NCI-H1105 treated with DMSO at 0.1 percent for 48 hours (cell line): ENCODE measurements at regions not wholly inside any gene's neighbourhood (a gene's known extent, or its start where the extent isn't known, plus 50 kb on each side); places are given as distances from the start of the nearest gene placed in this dataset.
"Not testable (repeated sequence)": the region's sequence is repeated elsewhere in the genome, so short reads cannot be mapped to it uniquely, and the experiment has no call there.

Experiments used
- DNase-seq: peaks from one replicate; lab custom pipeline; 2025; lab: John Stamatoyannopoulos, UW

DNA sequence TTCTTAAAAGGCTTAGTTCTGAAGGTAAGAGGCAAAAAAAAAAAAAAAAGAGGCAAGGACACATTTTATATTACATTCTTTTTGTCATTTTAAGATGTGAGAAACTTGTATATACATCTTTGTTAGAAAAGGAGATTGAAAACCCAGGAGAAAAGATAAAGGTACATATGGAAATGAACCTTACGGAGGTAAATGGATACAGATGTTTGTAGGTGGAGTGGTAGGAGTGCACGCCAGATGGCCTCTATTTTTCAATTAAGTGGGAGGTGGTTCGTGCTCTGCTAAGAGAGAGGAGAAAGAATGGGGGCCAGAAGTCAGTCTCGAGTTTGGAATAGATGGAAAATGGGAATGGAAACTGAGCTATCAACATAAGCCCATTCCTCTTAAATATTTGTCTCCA is 622.5 kb upstream of the GHITM start:
- DNase-seq = no peak

DNA sequence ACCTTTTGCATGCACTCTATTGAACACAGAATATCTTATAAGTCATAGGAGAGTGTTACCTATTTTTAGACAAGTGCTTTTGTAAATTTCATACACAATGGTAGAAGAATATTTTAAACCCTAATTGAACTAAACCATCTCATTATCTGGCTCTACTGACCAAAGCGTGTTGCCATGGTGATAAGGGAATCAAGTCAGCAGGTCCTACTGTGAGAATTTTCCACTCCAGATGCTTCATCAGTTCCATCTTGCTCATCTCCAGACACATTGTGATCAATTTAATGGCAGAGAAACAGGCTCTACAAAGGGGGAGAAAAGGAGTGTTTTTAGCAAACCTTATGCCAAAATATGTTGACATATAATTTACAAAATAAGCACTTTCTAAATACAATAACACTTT is 621.9 kb upstream of the GHITM start:
- DNase-seq = no peak

DNA sequence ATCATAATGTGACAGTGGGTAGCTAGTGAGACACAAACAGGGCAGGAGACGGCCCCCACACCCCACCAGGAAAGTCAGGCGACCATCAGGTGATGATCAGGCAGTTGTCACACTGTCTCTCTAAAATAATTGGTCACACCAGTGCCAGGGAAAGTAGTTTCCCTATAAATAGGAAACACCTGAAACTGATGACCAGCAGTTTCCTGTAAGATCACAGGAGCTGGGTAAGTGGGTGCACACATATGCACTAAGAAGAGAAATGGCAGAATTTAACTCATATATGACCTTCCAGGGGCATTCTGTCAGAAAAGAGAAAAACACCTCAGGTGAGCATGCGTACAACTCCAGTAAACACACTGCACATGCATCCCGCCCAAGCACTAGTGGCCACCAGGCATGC is 620.5 kb upstream of the GHITM start:
- DNase-seq = no peak

DNA sequence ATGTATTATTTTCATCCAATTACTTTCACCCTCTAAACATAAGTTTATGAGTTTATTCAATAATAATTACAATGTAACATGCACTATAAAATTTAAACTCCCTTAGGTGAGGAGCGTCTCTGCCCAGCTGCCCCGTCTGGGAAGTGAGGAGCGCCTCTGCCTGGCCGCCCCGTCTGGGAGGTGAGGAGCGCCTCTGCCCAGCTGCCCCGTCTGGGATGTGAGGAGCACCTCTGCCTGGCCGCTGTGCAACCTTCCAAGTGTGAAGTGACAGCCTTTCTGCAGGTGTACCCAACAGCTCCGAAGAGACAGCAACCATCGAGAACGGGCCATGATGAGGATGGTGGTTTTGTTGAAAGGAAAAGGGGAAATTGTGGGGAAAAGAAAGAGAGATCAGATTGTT is 618.9 kb upstream of the GHITM start:
- not testable (repeated sequence) for DNase-seq

DNA sequence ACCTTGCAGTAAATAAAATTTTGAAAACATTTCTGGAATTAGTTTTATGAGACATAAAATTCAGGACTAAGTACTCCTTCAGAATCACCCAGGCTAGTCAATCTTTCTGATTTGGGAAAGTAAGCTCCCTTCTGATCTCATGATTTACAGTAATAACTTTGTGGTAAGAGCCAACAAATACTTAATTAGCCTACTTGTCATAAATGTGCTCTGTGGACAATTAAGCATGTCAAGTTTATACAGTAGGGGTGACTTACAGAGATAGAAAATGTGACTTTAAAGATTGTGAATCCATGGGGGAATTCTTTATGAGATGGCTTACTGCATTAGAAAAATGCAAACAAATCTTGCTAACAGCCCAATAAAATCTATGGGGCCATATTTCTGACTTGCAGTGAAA is 616.9 kb upstream of the GHITM start:
- no peak for DNase-seq

DNA sequence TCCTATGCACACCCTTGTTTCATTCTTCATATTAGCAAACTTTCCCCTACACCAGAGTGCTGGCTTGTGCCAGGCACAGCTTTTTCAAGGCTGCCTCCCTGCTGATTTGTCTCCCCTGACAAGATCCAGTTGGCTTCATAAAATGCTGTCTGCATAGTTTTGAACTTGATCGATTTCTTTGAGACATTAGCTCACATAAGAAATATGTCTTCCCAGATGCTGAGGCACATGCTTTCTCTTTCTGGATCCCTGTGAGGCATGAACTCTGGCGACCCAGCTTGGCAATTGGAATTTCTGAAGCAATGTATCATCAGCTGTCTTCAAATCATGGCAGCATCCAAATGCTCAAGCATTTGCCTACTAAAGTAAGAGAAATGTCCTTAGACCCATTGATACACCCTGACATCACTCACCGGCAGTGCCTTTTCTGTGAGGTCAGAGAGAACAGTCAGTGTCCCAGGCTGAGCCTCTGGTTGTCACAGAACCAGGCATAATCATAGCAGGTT is 616.4 kb upstream of the GHITM start:
- no peak for DNase-seq

DNA sequence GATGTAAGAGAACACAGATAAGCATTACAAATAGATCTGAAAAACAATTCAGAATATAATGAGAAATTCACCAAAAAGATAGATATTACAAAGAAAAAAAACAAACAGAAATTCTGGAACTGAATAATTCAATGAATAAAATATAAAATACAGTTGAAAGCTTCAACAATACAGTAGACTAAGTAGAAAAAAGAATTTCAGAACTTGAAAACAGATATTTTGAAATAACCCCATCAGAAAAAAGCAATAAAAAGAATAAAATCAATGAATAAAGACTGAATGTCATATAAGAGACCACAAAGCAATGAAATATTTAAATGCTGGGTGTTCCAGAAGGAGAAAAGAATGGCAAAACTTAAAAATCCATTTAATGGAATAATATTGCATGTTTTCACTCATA is 611.4 kb upstream of the GHITM start:
- DNase-seq = no peak

DNA sequence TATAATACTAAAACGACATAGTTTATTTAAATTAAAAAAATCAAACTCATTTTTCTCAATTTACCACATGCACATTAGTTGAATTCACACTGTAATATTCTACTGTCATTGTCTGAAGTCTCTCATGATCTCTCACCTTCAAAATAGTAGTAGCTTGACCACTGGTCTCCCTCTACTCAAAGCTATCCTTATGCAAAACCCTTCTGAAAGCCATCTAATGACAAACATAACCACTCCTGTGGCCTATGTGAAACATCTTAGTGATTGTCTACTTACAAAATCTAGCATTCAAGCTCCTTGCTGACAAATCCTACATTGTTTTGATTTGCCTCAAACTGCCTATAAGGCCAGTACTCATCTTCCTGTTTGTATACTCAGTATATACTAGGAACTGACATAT is 606.0 kb upstream of the GHITM start:
- DNase-seq = no peak

DNA sequence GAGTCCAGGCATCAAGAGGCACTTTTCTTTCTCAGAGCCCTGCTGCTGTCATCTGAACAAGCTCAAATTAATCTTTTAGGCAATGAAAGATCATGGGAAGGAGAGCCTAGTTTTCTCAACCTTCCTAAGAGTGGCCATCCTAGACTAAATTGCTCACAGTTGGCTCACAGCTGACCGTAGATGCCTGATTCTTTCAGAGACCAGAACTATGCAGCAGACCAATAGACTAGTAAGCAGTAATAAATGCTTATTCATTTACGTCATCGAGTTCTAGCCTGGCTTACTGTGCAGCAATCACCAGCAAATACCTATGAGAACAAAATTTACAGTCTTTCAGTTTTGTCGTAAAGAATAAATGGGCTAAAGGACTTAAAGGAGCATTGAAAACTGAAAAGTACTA is 602.9 kb upstream of the GHITM start:
- DNase-seq = no peak

DNA sequence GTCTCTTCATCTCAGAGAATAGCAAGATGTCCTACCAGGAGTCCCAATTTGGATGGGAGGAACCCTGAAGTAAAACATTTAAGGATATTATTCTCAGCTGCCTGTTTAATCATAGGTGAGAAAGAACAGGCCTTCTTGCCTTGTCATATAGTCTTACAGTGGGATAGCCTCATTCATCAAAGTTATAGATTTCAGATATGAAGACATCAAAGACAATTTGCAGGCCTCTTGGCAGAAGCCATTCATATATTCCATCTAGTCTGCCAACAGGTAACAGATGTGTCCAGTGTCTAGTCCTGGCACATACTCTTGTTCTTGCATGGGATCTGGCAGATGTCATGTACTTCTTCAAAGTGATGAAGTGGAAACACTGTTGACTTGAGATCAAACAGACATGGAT is 601.3 kb upstream of the GHITM start:
- DNase-seq = no peak

DNA sequence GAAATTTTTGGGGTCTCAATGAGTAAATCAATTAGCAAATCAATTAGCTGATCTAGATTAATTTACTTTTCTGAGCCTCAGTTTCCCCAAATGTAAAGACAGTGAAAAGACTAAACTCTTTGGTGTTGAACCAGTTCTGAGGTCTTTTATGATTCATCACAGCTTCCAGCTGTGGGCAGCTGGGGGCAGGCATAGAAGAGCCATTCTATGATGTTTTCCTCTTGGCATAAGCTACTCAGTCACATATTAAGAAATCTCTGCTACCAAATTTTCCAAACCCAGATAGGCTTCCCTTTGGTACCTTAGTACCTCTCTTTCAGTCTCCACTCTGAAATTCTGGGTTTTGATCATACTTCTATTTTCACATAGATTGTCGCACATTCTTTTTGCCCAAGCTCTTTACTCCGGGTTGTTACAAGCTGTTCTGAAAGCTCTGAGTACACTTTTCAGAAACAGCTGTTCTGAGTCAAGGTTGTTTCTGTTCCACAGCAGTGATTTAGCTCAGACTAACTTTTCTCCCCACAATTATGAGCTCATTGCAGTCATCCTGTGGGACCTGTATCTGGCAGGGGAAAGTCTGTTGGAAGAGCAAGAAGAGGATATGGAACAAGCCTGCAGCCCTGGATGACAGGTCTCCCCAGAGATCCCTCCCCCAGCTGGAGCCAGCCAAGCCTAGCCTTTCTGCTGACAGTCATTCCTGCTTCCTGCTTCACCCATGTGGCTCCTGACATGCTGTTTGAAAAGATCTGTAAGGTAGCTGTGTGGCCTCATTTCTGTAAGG is 599.6 kb upstream of the GHITM start:
- DNase-seq = no peak

DNA sequence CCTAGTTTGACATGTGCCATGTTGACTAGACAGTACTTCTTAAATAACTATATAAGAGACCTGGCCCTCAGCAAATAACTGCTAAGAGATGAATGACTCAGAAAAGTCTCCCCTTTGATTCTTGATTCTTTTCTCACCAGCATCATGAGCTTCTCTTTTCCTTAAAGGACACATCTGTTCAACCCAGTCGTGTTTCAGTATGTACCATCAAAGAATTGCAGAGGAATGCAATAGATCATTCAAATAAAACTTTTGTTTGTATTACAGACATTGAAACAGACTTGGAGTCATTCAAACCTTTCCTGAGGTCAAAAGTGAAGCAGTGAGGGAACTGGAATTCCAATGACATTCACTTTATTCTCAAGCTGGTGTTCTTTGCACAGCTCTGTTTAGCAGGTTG is 598.3 kb upstream of the GHITM start:
- no peak for DNase-seq

DNA sequence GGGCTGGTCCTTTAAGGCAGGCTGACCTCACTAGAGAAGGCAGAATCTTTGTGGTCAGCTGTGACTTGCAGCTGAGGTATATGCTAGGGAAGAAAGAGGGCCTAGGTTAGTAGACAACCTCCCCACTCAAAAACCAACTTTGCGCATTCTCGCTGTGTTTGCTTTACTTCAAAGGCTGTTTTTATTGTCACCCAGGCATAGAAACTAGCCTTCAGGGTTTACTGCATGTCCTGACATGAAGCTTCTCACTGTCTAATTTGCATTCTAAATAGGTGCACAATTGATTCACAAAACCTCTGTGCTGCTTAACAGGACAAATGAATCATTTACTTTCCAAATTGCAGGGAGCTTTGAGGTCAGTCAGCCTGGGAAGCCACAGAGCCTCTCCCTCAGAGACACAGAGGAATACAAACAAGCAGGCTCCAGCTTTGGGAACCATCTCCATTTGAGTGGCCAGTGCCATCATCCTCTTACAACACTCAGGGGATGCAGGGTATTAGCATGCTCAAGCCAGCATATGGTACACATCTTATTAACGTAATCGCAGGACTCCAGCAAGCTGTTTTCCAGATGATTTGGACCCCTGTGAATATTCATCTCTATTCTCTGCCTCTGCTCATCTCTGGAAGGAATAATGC is 596.4 kb upstream of the GHITM start:
- peak; percentile 58 for DNase-seq

DNA sequence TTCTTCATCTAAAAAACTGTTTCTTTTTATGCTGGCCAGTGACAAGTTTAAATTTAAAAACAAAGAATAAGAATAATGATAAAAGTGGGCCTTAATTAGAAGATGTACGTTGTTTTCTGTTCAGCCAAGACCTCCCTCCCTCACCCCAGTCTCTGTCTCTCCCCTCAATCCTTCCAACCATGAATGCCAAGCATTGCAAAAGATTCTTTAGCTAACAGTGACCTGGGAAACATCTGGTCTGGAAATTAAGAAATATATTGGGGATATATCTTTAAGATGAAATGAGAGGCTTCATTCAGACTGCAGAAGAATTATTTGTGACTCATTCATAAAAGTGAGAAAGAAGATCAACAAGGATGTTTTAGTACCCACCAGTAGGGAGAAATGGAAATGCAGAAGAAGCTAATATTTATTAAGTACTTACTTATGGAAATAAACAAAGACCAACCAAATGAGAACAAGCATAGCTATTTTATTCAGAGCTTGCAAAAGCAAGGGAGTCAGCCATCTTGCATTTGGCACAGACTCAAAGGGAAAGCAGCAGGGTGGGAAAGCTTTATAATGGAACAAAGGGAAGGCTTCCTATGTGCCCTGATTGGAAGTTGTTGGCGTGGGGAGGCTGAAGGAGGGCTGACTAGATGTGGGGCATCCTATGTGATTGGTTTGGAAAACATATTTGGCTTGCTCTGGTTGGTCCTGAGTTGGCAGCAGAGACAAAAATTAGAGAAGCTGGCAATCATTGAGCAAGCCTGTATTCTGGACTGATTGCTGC is 595.4 kb upstream of the GHITM start:
- peak; percentile 8 for DNase-seq

DNA sequence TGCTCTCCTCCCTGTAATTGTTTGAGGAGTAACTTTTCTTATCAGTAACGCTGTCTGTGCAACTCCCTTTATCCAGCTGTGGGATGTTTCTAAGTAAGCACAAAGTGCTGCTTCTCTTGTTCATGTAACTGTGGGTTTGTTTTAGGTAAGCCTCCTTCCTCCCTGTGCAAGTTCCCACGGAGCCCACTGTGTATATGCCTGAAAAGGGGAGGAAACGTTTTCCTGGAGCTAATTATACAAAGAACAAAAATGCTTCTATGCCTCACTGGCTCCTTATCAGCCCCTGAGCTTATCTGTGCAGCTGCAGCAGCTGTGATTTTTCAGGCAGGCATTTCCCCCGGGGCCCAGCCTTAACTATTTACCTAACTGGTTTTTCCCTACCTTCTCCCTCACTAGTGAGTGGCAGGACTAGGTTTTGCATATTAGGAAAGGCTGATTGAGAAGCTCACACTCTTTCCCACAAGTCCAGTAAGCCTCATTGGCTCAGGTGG is 593.4 kb upstream of the GHITM start:
- no peak for DNase-seq

DNA sequence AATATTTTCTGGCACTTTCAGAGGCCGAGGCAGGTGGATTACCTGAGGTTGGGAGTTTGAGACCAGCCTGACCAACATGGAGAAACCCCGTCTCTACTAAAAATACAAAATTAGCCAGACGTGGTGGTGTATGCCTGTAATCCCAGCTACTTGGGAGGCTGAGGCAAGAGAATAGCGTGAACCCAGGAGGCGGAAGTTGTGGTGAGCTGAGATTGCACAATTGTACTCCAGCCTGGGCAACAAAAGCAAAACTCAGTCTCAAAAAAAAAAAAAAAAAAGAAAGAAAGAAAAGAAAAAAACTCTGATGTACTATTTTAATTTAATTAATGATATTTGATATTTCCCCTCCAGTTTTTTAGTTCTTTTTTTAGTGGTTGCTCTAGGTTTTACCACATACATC is 588.1 kb upstream of the GHITM start:
- not testable (repeated sequence) for DNase-seq

DNA sequence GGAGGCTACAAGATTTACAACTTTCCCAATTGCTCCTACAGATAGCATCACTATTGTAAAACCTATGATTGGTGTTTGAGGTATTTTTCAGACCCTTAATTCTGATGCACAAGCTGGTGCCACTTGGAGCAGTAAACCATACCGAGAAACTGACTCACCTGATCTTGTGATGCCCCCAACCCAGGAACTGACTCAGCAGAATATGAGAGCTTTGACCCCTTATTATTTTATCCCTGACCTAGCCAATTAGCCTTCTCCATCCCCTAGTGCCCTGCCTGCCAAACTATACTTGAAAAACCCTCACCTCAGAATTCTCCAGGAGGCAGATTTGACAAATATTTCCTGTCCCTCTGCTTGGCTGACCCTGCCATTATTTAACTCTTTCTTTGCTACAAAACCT is 585.9 kb upstream of the GHITM start:
- no peak for DNase-seq

DNA sequence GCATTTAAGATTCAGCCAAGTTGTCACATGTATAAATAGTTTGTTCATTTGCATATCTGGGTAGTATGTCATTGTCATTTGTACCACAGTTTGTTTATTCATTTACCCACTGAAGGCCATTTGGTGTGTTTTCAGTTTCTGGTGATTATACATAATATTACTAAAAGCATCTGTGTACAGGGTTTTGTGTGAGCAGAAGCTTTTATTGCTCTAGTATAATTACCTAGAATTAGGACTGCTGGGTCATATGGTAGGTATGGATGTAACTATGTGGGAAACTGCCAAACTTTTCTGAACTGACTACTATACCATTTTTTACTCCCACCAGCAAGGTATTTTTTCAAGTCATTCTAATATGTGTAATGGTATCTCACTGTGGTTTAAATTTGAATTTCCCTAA is 584.0 kb upstream of the GHITM start:
- no peak for DNase-seq

DNA sequence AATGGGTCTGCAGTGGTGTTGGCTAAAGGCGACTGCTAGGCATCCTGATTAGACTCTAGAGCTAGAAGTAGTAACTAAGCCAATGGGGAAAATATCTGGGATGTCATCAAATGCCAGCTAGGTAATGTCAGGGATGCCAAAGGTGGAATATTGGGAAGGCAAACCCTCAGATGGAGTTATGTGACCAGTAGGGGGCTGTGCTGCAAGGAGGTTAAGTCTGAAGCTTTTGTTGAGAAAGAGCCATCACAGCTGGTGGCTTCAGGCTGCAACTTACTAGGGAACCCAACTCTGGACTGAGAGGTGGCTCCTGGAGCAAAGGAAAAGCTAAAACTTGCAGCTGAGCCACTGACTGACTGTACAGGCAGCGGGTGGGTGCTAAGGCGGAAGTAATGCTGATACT is 576.9 kb upstream of the GHITM start:
- no peak for DNase-seq

DNA sequence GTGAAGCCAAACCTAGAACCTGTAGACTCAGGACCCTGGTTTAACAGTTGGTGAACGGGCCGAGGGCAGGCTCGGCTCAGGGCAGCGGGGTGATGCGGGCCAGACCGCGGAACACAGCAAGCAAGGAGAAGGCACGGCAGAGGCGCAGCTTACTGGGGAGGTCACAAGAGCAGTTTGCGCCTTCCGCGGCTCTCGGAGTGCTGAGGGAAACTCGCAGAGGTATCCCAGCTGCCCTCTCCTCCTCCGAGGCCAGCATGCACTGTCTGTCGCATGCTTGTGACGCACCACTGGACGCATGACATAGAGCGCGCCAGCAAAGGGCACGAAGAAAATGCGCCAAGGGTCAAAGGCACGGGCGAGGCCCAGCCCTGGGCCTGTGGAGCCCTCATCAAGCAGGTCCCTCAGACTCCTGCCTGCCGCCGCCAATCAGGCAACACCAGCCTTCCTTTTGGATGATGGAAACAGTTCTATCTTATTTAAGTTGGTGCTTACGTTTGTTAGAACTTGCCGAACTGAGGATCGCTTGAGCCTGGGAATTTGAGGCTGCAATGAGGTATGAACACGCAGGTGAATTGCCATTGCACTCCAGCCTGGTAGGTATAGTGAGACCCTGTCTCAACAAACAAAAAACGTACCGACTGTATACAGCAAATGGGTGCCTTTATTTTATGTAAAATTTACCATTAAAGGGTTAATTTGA is 574.3 kb upstream of the GHITM start:
- no peak for DNase-seq

DNA sequence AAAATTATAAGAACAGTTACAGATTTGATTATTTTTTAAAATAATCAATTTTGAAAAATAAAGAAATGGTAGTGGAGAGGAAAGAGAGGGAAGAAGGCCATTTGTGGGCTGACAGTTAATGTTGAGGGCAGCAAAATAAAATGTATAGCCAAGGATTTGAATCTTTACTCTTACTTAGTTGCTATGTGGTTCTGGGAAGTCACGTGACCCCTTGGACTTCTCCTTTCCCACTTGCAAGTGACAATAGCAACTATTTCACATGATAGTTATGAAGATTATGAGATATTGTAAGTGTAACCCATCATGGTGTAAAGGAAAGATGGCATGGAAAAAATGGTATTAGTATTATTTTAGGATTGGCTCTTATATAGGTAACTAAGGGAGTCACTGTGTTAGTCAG is 567.3 kb upstream of the GHITM start:
- DNase-seq = no peak

DNA sequence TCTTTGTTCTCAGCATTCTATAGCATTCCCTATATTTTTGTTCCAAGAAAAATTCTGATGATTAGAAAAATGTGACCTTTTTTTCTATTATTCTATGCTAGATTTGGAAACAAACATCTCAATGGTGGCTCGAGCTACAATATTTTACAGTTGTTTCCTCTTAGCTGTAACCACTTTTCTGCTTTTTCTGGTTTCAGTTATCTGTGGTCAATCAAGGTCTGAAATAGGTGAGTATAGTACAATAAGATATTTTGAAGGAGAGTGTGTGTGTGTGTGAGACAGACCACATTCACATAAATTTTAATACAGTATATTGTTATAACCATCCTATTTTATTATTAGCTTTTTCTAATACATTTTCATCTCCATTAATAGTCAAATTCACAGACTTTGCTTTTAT is 564.5 kb upstream of the GHITM start:
- no peak for DNase-seq
